Uterus (tissue), 3 donors: ENCODE measurements at regions not wholly inside any gene's neighbourhood (a gene's known extent, or its start where the extent isn't known, plus 50 kb on each side); places are given as distances from the start of the nearest gene placed in this dataset.

ENCODE experiments used
- DNase-seq, 2 donors: peaks; one replicate each; pipeline ENCODE4 v3.0.0-alpha.2; 2019 to 2020
- H3K27ac ChIP-seq, 2 donors: fragments of 200-600 bp; sonication (generic); 1 replicate in 1 of 2; 2 replicates in 1 of 2; pipeline ENCODE4 v1.5.1; 2016 to 2018
- H3K27me3 ChIP-seq, 2 donors: fragments of 200-600 bp; sonication (generic); one replicate each; pipeline ENCODE4 v1.5.1; 2018 to 2019; ENCODE audit warnings: control low read depth in 1 of 2
- H3K36me3 ChIP-seq, 2 donors: fragments of 200-600 bp; sonication (generic); one replicate each; pipeline ENCODE4 v1.5.1; 2019; ENCODE audit warnings: control low read depth in 1 of 2
- H3K4me1 ChIP-seq, 2 donors: fragments of 200-600 bp; sonication (generic); one replicate each; pipeline ENCODE4 v1.5.1; 2018 to 2019; ENCODE audit warnings: control low read depth in 1 of 2
- H3K4me3 ChIP-seq, 2 donors: fragments of 200-600 bp; sonication (generic); 1 replicate in 1 of 2; 2 replicates in 1 of 2; pipeline ENCODE4 v1.5.1; 2018 to 2019; ENCODE audit warnings: mild to moderate bottlenecking in 1 of 2
- H3K9me3 ChIP-seq, 2 donors: fragments of 200-600 bp; sonication (generic); one replicate each; pipeline ENCODE4 v1.5.1; 2019; ENCODE audit warnings: control low read depth in 1 of 2
- CTCF ChIP-seq, 4 experiments: fragments of 200-600 bp in 2 of 4; fragments of 450-650 bp in 2 of 4; sonication (generic) in 2 of 4; IDR thresholded peaks; one replicate each; pipeline ENCODE4 v1.5.1; 2016 to 2019; ENCODE audit warnings: antibody characterized with exemption in 4 of 4, mild to moderate bottlenecking in 2 of 4, moderate library complexity in 1 of 4
- POLR2A ChIP-seq, 2 donors: fragments of 450-650 bp; IDR thresholded peaks; one replicate each; pipeline ENCODE4 v1.6.1; 2016; ENCODE audit warnings: antibody characterized with exemption in 2 of 2, mild to moderate bottlenecking in 1 of 2, moderate library complexity in 1 of 2
- intact Hi-C: fragments of 100-400 bp; cut with DNase I; formaldehyde crosslinking; loops from one replicate; pipeline ENCODE4 v1.15.1; 2023; ENCODE audit warnings: low total_unique reads
- donor health status: DM: yes; HTN: yes; CAD: no.

- Histone ChIP-seq H3K9me3 (no peaks in the 10 kb centered on the region), H3K36me3 (no peaks in the 10 kb centered on the region), H3K27me3 (no peaks in the 10 kb centered on the region), H3K4me1 (no peaks in the 10 kb centered on the region), H3K27ac (no peak overlapping the region), H3K4me3 (no peak overlapping the region)
- no peak for DNase-seq
- intact Hi-C loops: no loop called here
- no peak for TF ChIP-seq POLR2A (IDR thresholded peaks at IDR 0.05)
Observed at GRCh38 chr3:76566211-76566534, 473.7 kb upstream of the ROBO2 start.

- no peak overlapping the region for H3K4me3 ChIP-seq
- no peaks in the 10 kb centered on the region for H3K4me1 ChIP-seq
- intact Hi-C loops: no loop called here
- no peak for DNase-seq
- no peaks in the 10 kb centered on the region for H3K9me3 ChIP-seq
- H3K27me3 ChIP-seq: no peaks in the 10 kb centered on the region
- TF ChIP-seq CTCF (IDR thresholded peaks at IDR 0.05) (no peak), POLR2A (IDR thresholded peaks at IDR 0.05) (no peak)
- no peaks in the 10 kb centered on the region for H3K36me3 ChIP-seq
- H3K27ac ChIP-seq: no peak overlapping the region
Observed at GRCh38 chr3:76566904-76567303, 473.0 kb upstream of the ROBO2 start.

GRCh38 chr3:76570436-76571057, 469.4 kb upstream of the ROBO2 start:
- no peak overlapping the region for H3K27ac ChIP-seq
- intact Hi-C loops: no loop called here
- no peak overlapping the region for H3K4me3 ChIP-seq
- TF ChIP-seq CTCF (IDR thresholded peaks at IDR 0.05) (peak in 1 of 4 experiments; percentile 9), POLR2A (IDR thresholded peaks at IDR 0.05) (no peak)
- H3K27me3 ChIP-seq: no peaks in the 10 kb centered on the region
- no peaks in the 10 kb centered on the region for H3K9me3 ChIP-seq
- no peaks in the 10 kb centered on the region for H3K36me3 ChIP-seq
- DNase-seq: no peak
- no peaks in the 10 kb centered on the region for H3K4me1 ChIP-seq

GRCh38 chr3:76576201-76576600, 463.7 kb upstream of the ROBO2 start:
- Histone ChIP-seq H3K4me1 (no peaks in the 10 kb centered on the region), H3K27me3 (no peaks in the 10 kb centered on the region), H3K9me3 (no peaks in the 10 kb centered on the region), H3K4me3 (no peak overlapping the region), H3K36me3 (no peaks in the 10 kb centered on the region), H3K27ac (no peak overlapping the region)
- intact Hi-C loops: no loop called here
- no peak for DNase-seq
- TF ChIP-seq POLR2A (IDR thresholded peaks at IDR 0.05) (no peak), CTCF (IDR thresholded peaks at IDR 0.05) (no peak)

- intact Hi-C loops: no loop called here
- Histone ChIP-seq H3K27ac (no peak overlapping the region), H3K9me3 (no peaks in the 10 kb centered on the region), H3K36me3 (no peaks in the 10 kb centered on the region), H3K27me3 (no peaks in the 10 kb centered on the region), H3K4me1 (no peaks in the 10 kb centered on the region), H3K4me3 (no peak overlapping the region)
- DNase-seq: no peak
- TF ChIP-seq CTCF (IDR thresholded peaks at IDR 0.05): no peak
- no peak for TF ChIP-seq POLR2A (IDR thresholded peaks at IDR 0.05)
Observed at GRCh38 chr3:76582098-76582497, 457.8 kb upstream of the ROBO2 start.
